GM12801 (cell line): ENCODE measurements at regions not wholly inside any gene's neighbourhood (a gene's known extent, or its start where the extent isn't known, plus 50 kb on each side); places are given as distances from the start of the nearest gene placed in this dataset.

ENCODE experiments used
- CTCF ChIP-seq: IDR thresholded peaks from one replicate; pipeline ENCODE4 v1.5.1; 2011; ENCODE audit warnings: control low read depth; ENCODE audit not compliant: insufficient read length; ENCODE audit errors: extremely low read depth

- TF ChIP-seq CTCF = no peak
These were observed 134.7 kb upstream of the E2F8 start for GRCh38 chr11:19375440-19375839.

DNA sequence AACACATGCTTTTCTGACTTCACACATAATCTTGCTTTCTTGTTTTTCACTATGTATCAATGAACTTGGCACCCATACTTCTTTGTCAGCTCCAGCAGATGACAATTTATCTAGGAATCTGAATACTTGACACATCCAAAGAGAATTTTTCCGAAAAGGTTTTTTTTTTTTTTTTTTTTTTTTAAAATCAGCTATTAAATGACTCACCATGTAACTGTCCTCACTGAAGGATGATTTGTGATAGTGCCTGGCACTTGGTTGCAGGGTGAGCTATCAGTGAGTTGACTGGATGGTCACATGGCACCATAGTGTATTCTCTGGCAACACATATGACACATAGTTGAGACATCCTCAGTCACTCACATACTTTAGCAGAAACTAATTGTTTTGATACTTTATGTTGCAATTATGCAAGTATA, 133.4 kb upstream of the E2F8 start:
- no peak for TF ChIP-seq CTCF

DNA sequence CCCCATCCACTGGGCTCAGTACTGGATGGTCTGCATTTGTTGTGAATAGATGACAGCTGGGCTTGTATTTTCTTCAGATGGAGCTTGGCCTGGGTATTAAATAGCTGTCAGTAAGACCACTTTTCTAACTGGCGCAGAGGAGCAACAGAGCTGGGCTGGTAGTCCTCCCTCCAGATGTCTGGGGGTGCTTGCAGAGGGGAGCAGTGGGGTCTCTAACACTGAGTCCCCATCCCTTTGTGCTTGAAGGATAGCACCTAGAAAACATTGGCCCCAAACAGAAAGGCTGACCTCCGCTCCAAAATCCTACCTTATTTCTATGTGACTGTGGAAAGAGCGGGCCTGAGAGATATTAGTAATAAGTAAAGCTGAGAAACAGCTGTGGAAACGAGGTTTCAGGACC, 131.6 kb upstream of the E2F8 start:
- no peak for TF ChIP-seq CTCF

GRCh38 chr11:19370100-19370861, 129.5 kb upstream of the E2F8 start:
- no peak for TF ChIP-seq CTCF

- TF ChIP-seq CTCF = no peak
These were observed 128.1 kb upstream of the E2F8 start for GRCh38 chr11:19368726-19369375.

DNA sequence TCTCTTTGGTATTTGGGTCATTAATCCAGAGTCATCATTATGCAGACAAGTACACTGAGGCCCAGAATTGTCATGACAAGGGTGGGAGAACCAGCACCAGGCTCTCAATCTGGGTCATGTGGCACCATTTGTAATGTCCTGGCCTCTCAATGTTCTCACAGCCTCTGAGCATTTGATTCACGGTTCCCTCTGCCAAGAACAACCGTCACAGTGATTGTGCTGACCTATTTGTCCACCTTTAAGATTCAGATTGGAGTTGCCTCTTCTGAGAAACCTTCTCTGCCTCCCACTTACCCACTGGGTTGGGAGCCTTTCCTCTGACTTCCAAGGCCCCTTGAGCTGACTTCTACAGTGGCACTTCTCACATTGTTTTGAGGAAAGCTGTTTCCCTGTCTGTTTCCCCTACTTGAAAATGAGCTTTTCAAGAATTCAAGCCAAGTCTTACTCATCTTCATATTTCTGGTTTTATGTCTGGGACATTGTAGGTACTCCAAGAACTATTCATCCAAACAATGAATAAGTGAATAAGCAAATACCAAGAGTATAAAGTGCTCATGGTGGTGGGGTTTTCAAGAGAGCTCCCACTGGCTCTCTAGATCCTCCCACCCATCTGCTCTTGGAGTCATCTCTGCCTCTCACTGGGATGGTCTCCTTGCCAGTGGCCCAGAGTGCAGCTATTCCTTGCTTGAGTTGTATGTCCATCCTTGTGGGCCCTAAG, 126.4 kb upstream of the E2F8 start:
- TF ChIP-seq CTCF = no peak

- no peak for TF ChIP-seq CTCF
These were observed 125.1 kb upstream of the E2F8 start for GRCh38 chr11:19365743-19366410.
